Liver (tissue), 8 donors: ENCODE measurements at regions not wholly inside any gene's neighbourhood (a gene's known extent, or its start where the extent isn't known, plus 50 kb on each side); places are given as distances from the start of the nearest gene placed in this dataset.
A peak's percentile ranks its signal among the peaks of the same experiment; 100 is the strongest.

Source experiments
- DNase-seq: peaks from one replicate; pipeline ENCODE4 v3.0.0-alpha.2; 2017; ENCODE audit warnings: low spot score
- H3K27ac ChIP-seq, 2 donors: one replicate each; pipeline ENCODE4 v1.7.0; 2013; ENCODE audit warnings: inconsistent platforms in 2 of 2, low read length in 2 of 2, control low read depth in 1 of 2, low read depth in 1 of 2, mild to moderate bottlenecking in 1 of 2
- H3K27me3 ChIP-seq, 4 donors: one replicate each; pipeline versions ENCODE4 v1.6.1 to v1.7.0; 2013; ENCODE audit warnings: low read length in 3 of 4, inconsistent platforms in 1 of 4, mild to moderate bottlenecking in 1 of 4, moderate library complexity in 1 of 4; ENCODE audit not compliant: control insufficient read depth in 4 of 4, insufficient read depth in 4 of 4
- H3K36me3 ChIP-seq, 4 donors: one replicate each; pipeline versions ENCODE4 v1.6.1 to v1.7.0; 2013; ENCODE audit warnings: low read length in 3 of 4, mild to moderate bottlenecking in 3 of 4, low read depth in 1 of 4, moderate library complexity in 1 of 4; ENCODE audit not compliant: control insufficient read depth in 4 of 4, insufficient read depth in 3 of 4
- H3K4me1 ChIP-seq, 4 donors: one replicate each; pipeline versions ENCODE4 v1.6.1 to v1.7.0; 2013; ENCODE audit warnings: low read length in 3 of 4, mild to moderate bottlenecking in 3 of 4, moderate library complexity in 1 of 4; ENCODE audit not compliant: control insufficient read depth in 4 of 4, insufficient read depth in 4 of 4
- H3K4me3 ChIP-seq, 3 donors: one replicate each; pipeline versions ENCODE4 v1.6.1 to v1.7.0; 2013; ENCODE audit warnings: low read length in 3 of 3, control low read depth in 1 of 3, low read depth in 1 of 3, mild to moderate bottlenecking in 1 of 3
- H3K9ac ChIP-seq, 2 donors: one replicate each; pipeline ENCODE4 v1.7.0; 2013; ENCODE audit warnings: low read length in 2 of 2, mild to moderate bottlenecking in 2 of 2, moderate library complexity in 2 of 2, control low read depth in 1 of 2, low read depth in 1 of 2
- H3K9me3 ChIP-seq, 4 donors: one replicate each; pipeline versions ENCODE4 v1.6.1 to v1.7.0; 2013; ENCODE audit warnings: low read length in 3 of 4; ENCODE audit not compliant: control insufficient read depth in 4 of 4
- EGR1 ChIP-seq, 2 donors: IDR thresholded peaks; 2 replicates each; pipeline ENCODE4 v1.6.1; 2016 to 2018; ENCODE audit warnings: antibody characterized with exemption in 2 of 2, low read depth in 2 of 2
- FOXA1 ChIP-seq: IDR thresholded peaks from 2 replicates; pipeline ENCODE4 v1.6.1; 2016; ENCODE audit warnings: antibody characterized with exemption
- FOXA2 ChIP-seq: IDR thresholded peaks from 2 replicates; pipeline ENCODE4 v1.6.1; 2016; ENCODE audit warnings: antibody characterized with exemption
- GABPA ChIP-seq, 2 donors: IDR thresholded peaks in 1 of 2; conservative IDR thresholded peaks in 1 of 2; 2 replicates each; pipeline ENCODE4 v1.6.1; 2016; ENCODE audit warnings: antibody characterized with exemption in 2 of 2, mild to moderate bottlenecking in 1 of 2, moderate library complexity in 1 of 2
- HNF4A ChIP-seq, 2 donors: conservative IDR thresholded peaks; 2 replicates each; pipeline ENCODE4 v1.6.1; 2016; ENCODE audit warnings: antibody characterized with exemption in 2 of 2, mild to moderate bottlenecking in 2 of 2
- JUND ChIP-seq, 2 donors: IDR thresholded peaks; 2 replicates each; pipeline ENCODE4 v1.6.1; 2016; ENCODE audit warnings: antibody characterized with exemption in 2 of 2
- NR2F2 ChIP-seq: IDR thresholded peaks from 2 replicates; pipeline ENCODE4 v1.6.1; 2016; ENCODE audit warnings: antibody characterized with exemption
- RAD21 ChIP-seq, 2 donors: IDR thresholded peaks; 2 replicates each; pipeline ENCODE4 v1.6.1; 2016; ENCODE audit warnings: antibody characterized with exemption in 2 of 2, mild to moderate bottlenecking in 2 of 2
- REST ChIP-seq: IDR thresholded peaks from 2 replicates; pipeline ENCODE4 v1.6.1; 2016; ENCODE audit warnings: antibody characterized with exemption, mild to moderate bottlenecking
- RXRA ChIP-seq, 2 donors: IDR thresholded peaks; 2 replicates each; pipeline ENCODE4 v1.6.1; 2017 to 2018; ENCODE audit warnings: antibody characterized with exemption in 2 of 2, mild to moderate bottlenecking in 1 of 2
- TAF1 ChIP-seq: conservative IDR thresholded peaks from 2 replicates; pipeline ENCODE4 v1.6.1; 2016; ENCODE audit warnings: antibody characterized with exemption, mild to moderate bottlenecking
- YY1 ChIP-seq: IDR thresholded peaks from 2 replicates; pipeline ENCODE4 v1.6.1; 2016; ENCODE audit warnings: antibody characterized with exemption, mild to moderate bottlenecking
- WGBS: extraction: QIAGEN DNeasy Blood & Tissue Kit; methylation state at CpG from one replicate; pipeline ENCODE4 v1.1.7; 2013; 5-methylcytosine and 5-hydroxymethylcytosine counted together
- TF ChIP-seq, protein P1 (sequence below): IDR thresholded peaks from 2 replicates; pipeline ENCODE4 v1.6.1; 2016; ENCODE audit warnings: antibody characterized with exemption
- TF ChIP-seq, protein P2 (sequence below): fragments of 150-350 bp; IDR thresholded peaks from 2 replicates; pipeline ENCODE4 v1.5.1; 2017; ENCODE audit warnings: improper control_type of control experiment, low read depth, low read length; ENCODE audit not compliant: missing input control
- TF ChIP-seq, protein P3 (sequence below): IDR thresholded peaks from 2 replicates; pipeline ENCODE4 v1.6.1; 2016; ENCODE audit warnings: antibody characterized with exemption
- TF ChIP-seq, protein P4 (sequence below): IDR thresholded peaks from 2 replicates; pipeline ENCODE4 v1.6.1; 2016; ENCODE audit warnings: antibody characterized with exemption
- donor health status: healthy.
- donor health status: healthy.
- donor health status: healthy.
- donor health status: healthy.
- donor health status: healthy.

DNA sequence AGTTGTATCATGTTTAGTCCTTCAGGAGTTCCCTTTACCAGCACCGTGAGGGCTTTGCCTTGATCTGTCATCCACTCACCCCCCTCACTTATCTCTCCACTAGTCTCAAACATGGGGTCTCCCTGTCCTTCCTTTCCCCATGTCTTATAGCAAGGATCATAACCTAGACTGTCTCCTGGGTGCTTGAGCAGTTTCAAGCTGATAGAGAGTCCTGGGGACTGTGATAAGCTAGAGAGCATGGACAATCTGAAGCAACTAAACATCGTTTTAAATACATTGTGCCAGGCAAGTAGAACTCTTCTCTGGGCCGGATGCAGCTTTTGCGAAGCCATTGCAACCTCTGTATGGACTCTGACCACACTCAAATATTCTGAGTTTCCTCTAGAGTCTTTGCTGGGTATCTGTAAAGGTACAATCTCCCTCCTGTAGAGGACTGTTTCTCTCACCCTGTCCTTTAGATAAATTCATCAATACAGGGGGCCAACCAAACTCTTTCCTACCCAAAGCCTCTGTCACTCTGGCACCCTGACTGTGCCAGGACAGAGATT lies 684.6 kb upstream of the NR2F2 start:
- 83% methylated on average over 4 of the region's 4 CpGs for WGBS
- no peak for DNase-seq

DNA sequence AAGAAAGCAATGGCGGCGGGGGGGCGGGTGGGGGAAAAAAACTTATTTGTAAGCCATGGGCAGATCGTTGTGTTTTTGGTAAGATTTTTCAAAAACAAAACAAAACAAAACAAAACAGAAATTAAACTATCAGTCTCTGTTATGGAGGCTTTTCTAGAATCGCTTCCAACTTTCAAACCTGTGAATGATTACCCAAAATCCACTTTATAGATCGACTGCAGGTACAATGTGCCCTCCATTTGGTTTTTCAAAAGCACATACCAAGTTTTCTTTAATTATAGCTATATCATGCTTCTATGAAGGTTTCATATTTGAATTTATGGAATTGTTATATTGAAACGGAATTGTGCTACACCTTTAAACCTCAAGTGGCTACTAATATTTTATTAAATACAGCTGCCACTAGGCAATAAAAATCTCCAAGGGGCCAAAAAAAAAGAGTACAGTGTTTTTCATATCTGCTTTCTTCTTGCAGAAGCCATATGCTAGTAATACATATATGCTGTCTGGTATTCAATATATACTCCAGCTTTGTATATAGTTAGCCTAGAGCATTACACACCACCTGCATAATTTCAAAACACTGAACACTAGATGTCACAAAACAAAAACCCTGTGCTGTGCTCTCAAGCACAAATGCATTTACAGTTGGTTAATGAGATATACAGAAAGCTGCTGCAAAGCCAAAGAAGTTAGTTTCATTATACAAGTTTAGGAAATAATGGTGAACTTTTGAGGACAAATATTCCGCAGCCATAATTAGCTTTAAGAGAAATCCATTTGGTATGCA lies 683.8 kb upstream of the NR2F2 start:
- Histone ChIP-seq H3K9me3 (no peaks in the 10 kb centered on the region), H3K27me3 (no peaks in the 10 kb centered on the region), H3K27ac (no peak overlapping the region), H3K9ac (no peak overlapping the region), H3K4me1 (peaks cover 3 to 10% (median 6%) of the 10 kb centered on the region in 4 donors), H3K4me3 (peak overlapping the region in 1 of 3 donors; percentile 10), H3K36me3 (no peaks in the 10 kb centered on the region)
- no peak for DNase-seq
- WGBS = 56% methylated on average over 8 of the region's 8 CpGs
- TF ChIP-seq EGR1 (IDR thresholded peaks at IDR 0.05; ENCODE audit: low read depth in 2 of 2) (no peak), TAF1 (no peak), YY1 (peak; percentile 52), RAD21 (IDR thresholded peaks at IDR 0.05) (peak; percentile 57 to 70)

More for the DNA sequence above, 684.6 kb upstream of the NR2F2 start:
- no peaks in the 10 kb centered on the region for H3K27me3 ChIP-seq
- H3K9ac ChIP-seq = no peak overlapping the region
- H3K4me1 ChIP-seq = peaks cover 3 to 10% (median 6%) of the 10 kb centered on the region in 4 donors
- H3K36me3 ChIP-seq = no peaks in the 10 kb centered on the region
- no peak overlapping the region for H3K27ac ChIP-seq
- no peaks in the 10 kb centered on the region for H3K9me3 ChIP-seq
- no peak overlapping the region for H3K4me3 ChIP-seq
- TF ChIP-seq, protein P1, sequence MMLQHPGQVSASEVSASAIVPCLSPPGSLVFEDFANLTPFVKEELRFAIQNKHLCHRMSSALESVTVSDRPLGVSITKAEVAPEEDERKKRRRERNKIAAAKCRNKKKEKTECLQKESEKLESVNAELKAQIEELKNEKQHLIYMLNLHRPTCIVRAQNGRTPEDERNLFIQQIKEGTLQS = no peak
- no peak for TF ChIP-seq REST
- TF ChIP-seq RXRA (IDR thresholded peaks at IDR 0.05) = no peak
- TF ChIP-seq HNF4A (conservative IDR thresholded peaks at IDR 0.05) = no peak

DNA sequence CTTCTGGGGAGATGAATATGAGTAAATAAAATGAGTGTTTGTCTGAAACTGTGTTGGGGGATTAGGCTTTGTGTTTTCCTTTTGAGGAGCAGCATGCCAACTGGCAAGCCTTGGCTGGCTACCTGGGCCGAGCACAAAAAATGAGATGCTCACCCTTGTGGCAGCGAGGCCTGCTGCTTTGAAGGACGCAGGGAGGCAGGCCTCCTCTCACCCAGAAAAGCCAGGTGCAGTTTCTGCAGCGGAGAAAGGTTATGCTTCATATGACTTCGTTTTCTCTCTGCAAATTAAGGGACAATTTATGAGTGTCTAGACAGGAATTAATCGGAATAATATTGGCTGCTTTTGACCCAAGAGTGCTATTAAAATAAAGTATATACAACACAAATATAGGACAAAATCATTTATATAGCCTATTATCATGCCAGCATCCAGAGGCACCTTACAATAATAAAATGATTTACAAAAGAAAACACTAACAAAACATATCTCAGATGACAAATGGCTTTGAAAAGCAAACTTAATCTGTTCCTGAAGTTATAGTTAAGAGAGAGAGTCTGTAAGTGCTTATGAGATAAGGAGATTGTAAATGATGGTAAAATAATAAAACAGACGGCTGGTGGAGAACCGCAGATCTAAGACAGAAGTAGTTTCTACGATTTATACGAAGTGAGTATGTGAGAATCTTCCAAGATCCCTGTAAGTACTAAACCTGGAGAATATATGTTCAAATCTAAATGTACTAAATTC lies 682.8 kb upstream of the NR2F2 start:
- DNase-seq = no peak
- no peaks in the 10 kb centered on the region for H3K36me3 ChIP-seq
- no peak overlapping the region for H3K4me3 ChIP-seq
- H3K27me3 ChIP-seq = no peaks in the 10 kb centered on the region
- WGBS = 89% methylated on average over 10 of the region's 10 CpGs
- H3K9ac ChIP-seq = no peak overlapping the region
- H3K9me3 ChIP-seq = no peaks in the 10 kb centered on the region
- no peak overlapping the region for H3K27ac ChIP-seq
- peaks cover 3 to 10% (median 6%) of the 10 kb centered on the region in 4 donors for H3K4me1 ChIP-seq
- TF ChIP-seq FOXA1 (no peak), YY1 (no peak), RAD21 (IDR thresholded peaks at IDR 0.05) (no peak), EGR1 (IDR thresholded peaks at IDR 0.05; ENCODE audit: low read depth in 2 of 2) (no peak), JUND (IDR thresholded peaks at IDR 0.05) (no peak), FOXA2 (no peak), GABPA (IDR thresholded peaks at IDR 0.05 in 1 of 2, conservative IDR thresholded peaks at IDR 0.05 in 1 of 2) (no peak), RXRA (IDR thresholded peaks at IDR 0.05) (no peak), NR2F2 (no peak)
- TF ChIP-seq, protein P2, sequence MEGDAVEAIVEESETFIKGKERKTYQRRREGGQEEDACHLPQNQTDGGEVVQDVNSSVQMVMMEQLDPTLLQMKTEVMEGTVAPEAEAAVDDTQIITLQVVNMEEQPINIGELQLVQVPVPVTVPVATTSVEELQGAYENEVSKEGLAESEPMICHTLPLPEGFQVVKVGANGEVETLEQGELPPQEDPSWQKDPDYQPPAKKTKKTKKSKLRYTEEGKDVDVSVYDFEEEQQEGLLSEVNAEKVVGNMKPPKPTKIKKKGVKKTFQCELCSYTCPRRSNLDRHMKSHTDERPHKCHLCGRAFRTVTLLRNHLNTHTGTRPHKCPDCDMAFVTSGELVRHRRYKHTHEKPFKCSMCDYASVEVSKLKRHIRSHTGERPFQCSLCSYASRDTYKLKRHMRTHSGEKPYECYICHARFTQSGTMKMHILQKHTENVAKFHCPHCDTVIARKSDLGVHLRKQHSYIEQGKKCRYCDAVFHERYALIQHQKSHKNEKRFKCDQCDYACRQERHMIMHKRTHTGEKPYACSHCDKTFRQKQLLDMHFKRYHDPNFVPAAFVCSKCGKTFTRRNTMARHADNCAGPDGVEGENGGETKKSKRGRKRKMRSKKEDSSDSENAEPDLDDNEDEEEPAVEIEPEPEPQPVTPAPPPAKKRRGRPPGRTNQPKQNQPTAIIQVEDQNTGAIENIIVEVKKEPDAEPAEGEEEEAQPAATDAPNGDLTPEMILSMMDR = no peak
- TF ChIP-seq, protein P3, sequence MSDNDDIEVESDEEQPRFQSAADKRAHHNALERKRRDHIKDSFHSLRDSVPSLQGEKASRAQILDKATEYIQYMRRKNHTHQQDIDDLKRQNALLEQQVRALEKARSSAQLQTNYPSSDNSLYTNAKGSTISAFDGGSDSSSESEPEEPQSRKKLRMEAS = no peak
- TF ChIP-seq, protein P4, sequence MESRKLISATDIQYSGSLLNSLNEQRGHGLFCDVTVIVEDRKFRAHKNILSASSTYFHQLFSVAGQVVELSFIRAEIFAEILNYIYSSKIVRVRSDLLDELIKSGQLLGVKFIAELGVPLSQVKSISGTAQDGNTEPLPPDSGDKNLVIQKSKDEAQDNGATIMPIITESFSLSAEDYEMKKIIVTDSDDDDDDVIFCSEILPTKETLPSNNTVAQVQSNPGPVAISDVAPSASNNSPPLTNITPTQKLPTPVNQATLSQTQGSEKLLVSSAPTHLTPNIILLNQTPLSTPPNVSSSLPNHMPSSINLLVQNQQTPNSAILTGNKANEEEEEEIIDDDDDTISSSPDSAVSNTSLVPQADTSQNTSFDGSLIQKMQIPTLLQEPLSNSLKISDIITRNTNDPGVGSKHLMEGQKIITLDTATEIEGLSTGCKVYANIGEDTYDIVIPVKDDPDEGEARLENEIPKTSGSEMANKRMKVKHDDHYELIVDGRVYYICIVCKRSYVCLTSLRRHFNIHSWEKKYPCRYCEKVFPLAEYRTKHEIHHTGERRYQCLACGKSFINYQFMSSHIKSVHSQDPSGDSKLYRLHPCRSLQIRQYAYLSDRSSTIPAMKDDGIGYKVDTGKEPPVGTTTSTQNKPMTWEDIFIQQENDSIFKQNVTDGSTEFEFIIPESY = no peak
